NCI-H226 (cell line): ENCODE measurements at regions not wholly inside any gene's neighbourhood (a gene's known extent, or its start where the extent isn't known, plus 50 kb on each side); places are given as distances from the start of the nearest gene placed in this dataset.

Experiments
- DNase-seq: peaks from one replicate; pipeline ENCODE4 v3.0.0-alpha.2; 2015

DNA sequence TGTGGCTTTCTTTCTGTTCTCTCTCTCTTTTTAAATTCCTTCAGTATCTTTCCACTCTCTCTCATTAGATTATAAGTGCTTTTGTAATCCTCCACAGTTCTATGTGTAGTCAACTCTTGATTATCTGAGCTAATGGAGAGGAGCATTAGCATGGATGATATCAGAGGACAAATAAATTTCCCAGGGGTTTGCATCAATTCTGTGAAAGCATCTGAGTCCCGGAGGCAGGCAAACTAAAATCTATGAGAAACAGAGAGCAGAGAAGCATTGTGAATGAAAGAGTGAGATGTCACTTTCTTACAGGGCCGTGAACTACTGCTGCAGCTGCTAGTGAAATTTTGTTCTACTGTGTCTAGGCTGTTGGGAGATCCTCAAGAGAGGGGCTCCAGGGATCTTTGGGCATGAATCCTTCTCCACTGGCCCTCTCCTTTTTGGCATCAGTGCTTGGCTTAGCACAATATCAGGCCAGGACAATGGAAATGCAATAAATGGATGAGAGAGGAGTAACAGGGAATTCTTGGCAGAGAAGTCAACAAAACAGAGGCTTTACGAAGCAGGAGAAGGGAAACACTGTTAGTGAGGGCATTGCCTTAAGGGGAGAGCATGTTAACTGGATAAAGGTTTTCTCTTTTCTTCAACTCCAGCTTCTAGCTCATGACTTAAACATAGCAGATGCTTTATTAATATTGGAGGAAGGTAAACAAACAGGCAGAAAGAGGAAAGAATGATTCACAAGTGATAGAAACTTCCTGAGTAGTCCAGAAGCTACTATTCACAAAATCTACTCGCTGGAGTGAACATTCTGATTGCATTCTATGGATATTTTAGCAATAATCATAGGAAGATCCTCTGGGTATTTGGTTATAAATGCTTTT lies 847.0 kb upstream of the MAP3K7 start:
- DNase-seq: no peak

DNA sequence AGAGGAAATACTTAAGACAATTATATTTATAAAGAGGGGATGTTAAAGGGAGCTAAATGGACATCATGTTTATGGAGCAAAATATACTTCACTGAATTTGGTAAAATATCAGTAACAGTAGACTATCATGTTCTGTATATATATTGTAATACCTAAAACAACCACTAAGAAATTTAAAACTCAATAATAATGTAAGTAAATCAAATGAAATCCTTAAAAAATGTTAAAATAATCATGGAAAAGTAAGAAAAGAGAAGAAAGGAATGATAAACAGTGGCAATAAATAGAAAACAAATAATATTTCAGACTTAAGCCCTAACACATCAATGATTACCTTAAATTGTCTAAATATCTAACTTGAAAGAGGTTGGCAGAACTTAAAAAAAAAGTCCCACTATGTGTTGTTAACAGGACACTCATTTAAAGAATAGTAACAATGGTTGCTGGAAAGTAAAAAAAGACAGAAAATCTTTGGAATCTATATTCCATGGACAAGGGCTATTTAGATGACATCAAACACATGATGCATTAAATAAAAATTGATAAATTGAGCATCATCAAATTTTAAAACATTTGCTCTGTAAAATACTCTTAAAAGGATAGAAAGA lies 842.2 kb upstream of the MAP3K7 start:
- DNase-seq: no peak

DNA sequence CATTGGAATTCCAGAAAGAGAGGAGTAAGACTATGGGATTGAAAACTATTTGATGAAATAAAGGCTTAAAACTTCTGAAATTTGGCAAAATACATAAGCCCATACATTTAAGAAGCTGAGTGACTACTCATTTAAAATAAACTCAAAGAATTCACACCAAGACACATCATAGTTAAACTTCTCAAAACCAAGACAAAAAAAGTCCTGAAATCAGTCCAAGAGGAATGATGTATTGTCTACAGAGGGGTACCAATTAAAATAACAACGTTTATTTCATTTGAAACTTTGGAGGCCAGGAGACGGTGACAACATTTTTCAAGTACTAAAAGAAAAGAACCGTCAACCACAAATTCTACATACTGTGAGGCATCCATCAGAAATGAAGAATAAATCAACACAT lies 841.4 kb upstream of the MAP3K7 start:
- no peak for DNase-seq

DNA sequence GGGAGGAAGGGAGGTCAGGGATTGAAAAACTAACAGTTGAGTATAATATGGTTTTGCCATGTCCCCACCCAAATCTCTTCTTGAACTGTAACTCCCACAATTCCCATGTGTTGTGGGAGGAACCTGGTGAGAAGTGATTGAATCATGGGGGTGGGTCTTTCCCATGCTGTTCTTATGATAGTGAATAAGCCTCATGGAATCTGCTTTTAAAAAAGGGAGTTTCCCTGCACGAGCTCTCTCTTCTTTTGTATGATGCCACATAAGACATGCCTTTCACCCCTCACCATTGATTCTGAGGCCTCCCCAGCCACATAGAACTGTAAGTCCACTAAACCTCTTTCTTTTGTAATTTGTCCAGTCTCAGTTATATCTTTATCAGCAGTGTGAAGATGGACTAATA lies 833.4 kb upstream of the MAP3K7 start:
- no peak for DNase-seq

DNA sequence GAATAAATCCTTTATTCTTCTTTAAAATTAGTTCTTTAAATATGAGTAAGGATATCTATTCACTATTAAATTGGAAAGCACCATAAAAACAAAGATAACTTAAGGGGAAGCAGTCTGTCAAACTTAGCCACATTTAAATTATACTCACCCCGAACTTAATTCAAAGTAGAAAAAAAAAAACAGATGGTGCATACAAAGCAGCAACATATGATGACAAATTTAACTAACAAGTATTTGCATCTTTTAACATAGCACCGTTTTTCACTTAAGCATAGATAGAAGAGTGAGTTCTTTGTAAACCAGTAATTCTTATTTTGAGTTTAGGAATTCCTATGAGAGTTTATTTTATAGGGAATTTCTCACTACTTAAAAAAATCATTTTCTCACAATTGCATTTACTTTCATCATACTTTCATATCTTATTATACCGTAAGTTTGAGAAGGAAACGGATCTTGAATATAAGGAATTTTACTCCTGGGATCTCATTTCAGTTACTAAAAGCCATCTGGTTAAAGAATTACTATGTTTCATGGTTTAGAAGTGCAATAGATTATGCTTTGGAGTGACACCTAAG lies 828.2 kb upstream of the MAP3K7 start:
- no peak for DNase-seq

DNA sequence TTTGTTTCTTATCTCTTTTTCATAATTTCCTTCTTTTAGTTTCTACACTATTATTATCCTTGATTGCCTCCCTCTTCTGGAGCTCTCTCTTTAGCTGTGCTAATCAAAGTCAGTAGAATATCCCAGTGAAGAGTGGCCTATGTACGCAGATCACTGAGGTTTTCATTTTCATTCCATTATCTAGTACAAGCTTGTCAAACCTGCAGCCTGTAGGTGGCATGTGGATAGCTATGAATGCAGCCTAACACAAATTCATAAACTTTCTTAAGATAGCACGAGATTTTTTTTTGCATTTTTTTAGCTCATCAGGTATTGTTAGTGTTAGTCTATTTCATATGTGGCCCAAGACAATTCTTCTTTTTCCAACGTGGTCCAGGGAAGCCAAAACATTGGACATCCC lies 825.7 kb upstream of the MAP3K7 start:
- no peak for DNase-seq

DNA sequence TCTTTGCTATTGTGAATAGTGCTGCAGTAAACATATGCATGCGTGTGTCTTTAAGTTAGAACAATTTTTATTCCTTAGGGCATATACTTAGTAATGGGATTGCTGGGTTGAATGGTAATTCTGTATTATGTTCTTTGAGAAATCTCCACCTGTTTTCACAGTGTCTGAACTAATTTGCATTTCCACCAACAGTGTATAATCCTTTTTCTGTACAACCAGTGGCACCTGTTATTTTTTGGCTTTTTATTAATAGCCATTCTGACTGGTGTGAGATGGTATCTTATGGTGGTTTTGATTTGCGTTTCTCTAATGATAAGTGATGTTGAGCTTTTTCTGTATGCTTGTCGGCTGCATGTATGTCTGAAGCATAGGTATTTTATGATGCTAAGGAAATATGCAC lies 820.8 kb upstream of the MAP3K7 start:
- no peak for DNase-seq

DNA sequence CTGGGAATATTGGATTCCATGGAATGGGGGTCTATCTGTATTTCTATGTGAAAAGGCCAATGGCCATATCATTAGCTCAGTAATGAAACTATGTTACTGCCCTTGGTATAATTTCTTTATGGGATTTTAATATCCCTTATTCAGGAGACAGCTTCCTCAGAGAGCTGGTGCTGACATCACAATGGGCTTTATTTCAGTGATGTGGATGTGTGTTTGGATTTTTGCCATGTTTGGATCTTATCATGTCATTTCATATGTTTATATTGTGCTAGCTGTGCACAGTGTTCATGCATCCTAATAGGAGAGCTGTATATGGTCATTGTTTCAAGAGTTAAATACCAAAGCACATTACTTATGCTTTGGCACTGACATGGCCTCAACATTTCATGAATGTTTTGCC lies 806.1 kb upstream of the MAP3K7 start:
- no peak for DNase-seq

DNA sequence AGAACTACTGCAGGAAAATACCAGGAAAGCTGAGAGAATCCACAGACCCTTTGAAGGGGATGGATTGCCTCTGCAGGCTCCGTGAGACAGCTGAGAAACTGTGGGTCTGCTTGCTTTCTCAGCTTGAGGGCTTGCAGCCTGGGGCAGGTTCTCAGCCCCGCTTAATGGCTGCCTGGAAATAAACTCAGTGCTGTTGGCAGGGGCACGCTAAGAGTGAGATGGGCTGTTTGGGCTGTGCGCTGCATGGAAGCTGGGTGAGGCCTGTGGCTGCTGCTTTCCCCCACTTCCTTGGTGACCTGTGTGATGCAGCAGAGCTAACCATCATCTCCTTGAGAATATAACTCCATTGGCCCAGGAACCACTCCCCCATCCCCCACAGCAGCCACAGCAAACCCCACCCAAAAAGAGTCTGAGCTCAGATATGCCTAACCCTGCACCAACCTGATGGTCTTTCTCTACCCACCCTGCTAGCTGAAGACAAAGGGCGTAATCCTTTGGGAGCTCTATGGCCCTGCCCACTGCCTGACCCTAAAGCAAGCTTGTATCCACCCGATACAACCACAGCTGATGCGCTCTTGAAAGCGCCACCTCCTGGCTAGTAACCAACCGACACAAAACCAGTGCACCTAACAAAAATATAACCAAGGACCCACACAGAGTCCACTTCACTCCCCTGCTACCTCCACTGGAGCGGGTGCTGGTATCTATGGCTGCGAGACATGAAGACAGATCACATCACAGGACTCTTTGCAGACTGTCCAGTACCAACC lies 800.6 kb upstream of the MAP3K7 start:
- no peak for DNase-seq

DNA sequence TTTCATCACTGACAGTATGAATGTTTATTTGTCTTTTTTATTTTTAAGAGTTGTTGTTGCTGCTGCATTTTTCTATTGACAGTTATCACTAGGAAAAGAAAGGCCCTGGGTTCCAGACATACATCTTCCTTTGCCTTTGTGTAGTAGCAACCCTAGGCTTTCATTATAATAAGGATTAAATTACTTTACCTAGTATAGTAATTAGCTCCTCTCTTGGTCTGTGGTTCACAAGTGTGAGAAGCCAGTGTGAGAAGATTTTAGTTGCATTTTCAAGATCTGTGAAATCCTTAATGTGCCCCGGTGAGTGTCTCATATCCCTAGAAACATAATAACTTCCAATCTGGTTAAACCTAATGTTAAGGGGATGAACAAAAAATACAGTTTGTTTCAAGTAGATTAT lies 799.3 kb upstream of the MAP3K7 start:
- no peak for DNase-seq

DNA sequence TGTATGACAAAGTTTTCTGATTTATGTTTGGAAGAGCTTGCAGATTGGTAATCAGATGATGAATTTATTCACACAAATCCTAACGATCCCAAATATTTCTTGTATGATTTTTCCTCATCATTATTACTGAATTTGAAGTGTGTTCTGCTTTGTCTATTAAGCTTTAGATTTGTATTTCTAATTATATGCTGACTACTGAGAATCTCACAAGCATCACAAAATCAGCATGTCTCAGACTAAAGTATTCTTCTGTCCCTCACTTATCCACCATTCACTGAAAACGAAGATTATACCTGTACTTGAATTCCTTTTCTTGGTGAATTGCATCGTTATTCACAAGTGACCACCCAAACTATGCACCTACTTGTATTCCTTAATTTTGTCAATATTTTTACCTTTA lies 796.3 kb upstream of the MAP3K7 start:
- DNase-seq: no peak

DNA sequence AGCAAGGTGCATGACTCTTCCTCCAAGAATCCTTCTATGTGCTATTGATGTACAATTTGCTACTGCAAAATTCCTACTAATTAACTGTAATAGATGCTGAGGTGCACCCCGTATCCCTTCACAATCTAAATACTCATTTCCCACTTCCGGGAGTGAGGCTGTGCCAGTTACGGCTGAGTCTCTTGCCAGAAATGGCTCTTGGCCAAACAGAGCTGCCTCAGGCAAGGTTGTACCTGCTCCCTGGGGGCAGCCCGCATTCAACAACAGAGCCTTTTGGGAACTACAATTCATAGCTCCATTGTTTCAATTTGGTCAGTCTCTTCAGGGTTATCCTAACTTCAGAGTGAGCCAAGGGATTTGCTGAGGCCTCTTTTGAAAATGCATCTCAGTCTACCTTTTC lies 789.8 kb upstream of the MAP3K7 start:
- DNase-seq: peak; percentile 4

DNA sequence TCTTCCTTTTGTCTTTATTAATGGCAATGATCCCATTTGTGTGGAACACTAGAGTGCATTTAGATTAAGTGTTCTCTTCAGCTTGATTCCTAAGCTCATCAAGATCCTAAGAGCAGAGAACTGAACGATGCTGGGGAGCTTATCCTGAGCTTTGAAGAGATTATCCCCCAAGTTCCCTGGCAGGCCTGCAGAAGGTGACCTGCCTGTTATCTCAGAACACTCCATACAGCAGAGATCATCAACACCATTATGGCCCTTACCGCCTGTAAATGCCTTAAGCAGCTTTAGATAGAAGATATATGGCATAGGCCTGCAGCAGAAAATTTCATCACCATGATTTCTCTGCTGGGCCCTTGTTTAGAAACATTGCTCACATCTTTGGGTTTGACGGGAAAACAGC lies 779.9 kb upstream of the MAP3K7 start:
- no peak for DNase-seq

DNA sequence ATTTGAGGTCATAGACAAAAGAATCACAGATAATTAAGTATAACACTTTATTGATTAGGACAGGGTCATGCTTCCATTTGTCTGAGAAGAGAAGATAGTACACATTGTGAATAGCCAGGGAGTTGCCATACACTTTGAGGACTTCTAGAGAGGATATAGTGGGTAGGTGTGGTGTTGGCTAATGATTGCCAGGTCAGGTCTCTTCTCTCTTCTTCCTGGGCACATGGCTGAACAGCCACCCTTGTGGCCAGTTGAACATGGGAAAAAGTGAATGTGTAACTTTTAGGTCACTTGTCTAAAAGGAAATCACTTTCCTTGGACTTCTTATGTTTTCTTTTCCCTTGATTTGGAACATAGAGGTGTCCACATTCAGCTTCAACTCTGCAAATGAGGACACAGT lies 772.1 kb upstream of the MAP3K7 start:
- DNase-seq: no peak

DNA sequence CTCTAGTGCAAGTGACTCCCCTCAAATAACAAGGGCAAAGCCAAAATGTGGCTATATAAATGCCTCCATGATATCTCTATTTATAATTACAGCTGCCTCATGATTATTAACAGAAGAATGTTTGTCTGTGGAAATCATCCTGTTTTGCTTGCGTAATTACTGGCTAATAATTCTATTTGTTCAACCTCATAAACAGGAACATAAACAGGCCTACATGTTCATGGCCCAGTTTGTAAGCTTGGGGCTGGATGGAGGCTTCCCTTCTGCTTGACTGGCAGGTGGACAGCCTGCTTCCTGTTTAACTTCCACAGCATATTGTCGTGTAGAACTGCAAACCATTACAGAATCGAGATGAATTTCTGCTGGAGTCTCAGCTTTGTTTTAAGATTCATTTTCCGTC lies 766.0 kb upstream of the MAP3K7 start:
- no peak for DNase-seq

DNA sequence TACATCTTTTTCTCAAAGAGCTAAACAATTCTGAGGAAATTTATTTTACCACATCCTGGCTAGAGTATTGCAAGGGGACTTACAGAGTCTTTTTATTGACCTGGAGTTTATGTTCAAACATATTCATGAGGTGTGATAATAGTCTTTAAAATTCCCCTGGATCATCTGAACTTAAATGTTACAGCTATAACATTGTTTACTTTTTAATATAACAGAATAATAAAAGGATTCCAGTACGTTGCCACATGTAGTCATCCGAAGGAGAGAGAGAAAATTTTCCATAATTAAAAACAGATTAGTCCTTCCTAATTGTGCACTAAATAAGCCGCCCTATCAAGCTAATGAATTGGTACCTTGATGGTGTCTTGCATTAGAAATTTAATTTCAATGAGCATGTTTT lies 765.4 kb upstream of the MAP3K7 start:
- no peak for DNase-seq

DNA sequence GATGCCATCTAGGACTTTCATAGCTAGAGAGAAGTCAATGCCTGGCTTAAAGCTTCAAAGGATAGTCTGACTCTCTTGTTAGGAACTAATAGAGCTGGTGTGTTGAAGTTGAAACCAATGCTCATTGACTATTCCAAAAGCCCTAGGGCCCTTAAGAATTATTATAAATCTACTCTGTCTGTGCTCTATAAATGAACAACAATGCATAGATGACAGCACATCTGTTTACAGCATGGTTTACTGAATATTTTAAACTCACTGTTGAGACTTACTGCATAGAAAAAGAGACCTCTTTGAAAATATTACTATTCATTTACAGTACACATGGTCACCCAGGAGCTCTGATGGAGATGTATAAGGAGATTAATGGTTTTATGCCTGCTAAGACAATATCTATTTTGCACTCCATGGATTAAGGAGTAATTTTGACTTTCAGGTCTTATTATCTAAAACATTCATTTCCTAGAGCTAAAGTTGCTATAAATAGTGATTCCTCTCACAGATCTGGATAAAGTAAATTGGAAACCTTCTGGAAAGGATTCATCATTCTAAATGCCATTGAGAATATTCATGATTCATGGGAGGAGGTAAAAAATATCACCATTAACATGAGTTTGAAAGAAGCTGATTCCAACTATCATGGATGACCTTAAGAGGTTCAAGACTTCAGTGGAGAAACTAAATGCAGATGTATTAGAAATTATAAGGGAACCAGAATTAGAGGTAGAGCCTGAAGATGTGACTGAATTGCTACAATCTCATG lies 763.5 kb upstream of the MAP3K7 start:
- DNase-seq: no peak

DNA sequence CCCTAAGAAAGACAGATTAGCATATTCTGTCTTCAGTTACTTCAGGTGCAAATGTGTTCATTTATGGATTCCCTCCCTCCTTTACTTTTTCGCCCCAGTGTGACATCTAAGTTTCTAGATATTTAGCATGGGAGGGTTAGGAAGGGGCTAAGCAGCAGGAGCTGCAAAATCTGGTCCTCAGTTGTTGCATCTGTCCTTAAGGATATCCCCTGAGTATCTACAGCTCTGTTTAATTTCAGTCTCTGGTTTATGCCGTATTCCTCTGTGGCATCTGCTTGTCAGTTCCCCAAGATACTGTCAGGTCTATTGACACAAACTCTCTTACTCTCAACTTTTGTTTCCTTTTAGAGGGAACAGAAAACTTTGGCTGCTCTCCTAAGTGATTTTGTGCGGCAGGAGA lies 754.6 kb upstream of the MAP3K7 start:
- no peak for DNase-seq

DNA sequence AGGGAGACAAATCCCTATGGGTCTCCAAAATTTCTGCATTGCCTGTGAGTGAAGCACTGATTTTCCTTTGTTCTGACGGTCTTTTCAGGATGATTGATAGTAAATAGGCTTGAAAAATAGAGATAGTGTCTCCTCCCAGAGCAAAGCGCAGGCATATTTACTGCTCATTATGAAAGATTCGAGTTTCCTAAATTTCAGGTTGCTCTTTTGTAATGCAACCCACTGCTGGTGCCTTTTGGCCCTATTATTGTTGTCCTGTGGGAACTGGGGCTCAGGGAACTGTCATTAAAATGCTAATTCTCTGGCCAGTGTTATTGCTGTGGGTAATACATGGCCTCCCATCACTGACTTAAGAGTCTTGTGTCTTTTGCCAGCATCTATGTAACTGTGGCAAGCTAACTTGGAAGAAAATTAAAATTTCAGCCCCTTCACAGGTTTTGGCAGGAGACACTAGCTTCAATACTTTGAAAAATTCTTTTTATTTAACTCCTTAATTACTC lies 754.1 kb upstream of the MAP3K7 start:
- DNase-seq: no peak

DNA sequence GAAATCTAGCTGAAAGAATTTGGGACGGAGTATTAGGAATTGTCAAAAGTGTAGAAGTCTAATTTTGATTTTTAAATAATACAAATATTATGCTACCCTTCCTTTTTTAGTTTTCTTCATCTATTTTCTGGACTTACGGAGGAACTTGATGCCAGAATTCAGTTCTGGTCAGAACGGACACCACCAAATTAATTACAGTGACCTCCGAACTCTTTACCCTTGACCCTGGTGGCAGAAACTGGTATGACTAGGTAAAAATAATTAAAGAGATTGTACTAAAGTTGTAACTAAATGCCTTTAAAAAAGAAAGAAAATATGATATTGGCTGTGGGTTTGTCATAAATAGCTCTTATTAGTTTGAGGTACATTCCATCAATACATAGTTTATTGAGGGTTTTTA lies 751.1 kb upstream of the MAP3K7 start:
- DNase-seq: no peak

DNA sequence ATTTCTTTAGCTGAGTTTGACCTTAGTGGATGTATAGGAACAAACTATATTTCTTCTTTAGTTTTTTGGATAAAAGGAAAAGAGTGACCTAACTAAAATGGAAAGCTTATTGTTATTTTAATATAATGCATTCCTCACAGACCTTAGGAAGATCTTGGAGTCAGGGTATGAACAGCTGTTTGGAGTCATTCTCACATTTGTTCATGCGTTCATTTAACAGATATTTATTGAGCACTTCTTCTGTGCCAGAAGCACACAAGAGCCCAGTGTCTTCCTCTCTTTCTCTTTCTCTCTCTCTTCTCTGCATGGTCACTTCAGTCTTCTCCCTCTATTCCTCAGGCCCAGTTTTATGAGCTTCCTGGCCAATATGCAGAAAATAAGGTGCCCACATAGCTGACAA lies 744.0 kb upstream of the MAP3K7 start:
- DNase-seq: no peak

DNA sequence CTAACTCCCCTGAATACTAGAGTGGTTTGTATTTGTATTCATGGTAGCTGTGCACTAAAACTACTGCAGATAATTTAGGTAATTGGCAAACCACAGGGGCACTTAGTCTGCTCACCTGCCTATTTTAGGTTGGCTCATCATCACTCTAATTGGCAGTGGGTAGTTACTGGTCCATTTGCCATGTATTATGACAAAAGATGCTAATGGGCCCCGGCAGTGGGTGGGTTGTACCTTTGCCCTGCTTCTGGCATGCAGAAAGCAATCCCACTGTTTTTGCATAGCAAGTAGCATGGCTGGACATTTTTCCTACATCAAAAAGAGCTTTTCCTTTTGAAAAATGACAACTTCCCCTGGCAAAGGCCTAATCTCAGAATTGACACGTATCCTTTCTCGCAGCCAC lies 741.4 kb upstream of the MAP3K7 start:
- DNase-seq: no peak

DNA sequence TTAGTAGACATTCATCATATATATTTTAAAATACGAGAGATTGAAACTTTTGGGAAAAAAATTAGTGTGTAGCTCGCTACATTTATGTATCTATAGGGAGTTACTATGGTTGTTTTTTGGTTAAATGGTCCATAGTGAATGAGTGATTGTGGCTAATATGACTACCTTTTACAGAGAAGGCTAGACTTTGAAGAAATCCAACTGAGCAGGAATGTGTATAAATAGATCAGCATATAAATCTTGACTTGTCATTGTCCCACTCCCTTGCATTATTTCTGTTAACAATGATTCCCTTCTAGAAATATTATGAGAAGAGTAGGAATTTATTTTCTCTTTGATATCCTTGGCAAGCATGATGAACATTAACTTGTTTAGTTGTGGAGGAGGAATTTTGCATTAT lies 737.8 kb upstream of the MAP3K7 start:
- DNase-seq: no peak
